ENCODE measurements at regions not wholly inside any gene's neighbourhood (a gene's known extent, or its start where the extent isn't known, plus 50 kb on each side); places are given as distances from the start of the nearest gene placed in this dataset.
"Not testable (repeated sequence)": the region's sequence is repeated elsewhere in the genome, so short reads cannot be mapped to it uniquely, and the experiment has no call there.

GRCh38 chr18:65622436-65622835, 128.4 kb upstream of the CDH7 start:
- no peaks in the 10 kb centered on the region for H3K27me3 ChIP-seq (ENCODE audit: control insufficient read depth in 1 of 2, insufficient read depth in 2 of 2, low read length in 2 of 2)
- WGBS, 2 donors: 47 to 52% methylated on average over 4 of the region's 4 CpGs

GRCh38 chr18:65620076-65620696, 130.6 kb upstream of the CDH7 start:
- 86 to 90% methylated on average over 9 of the region's 9 CpGs for WGBS, 2 donors
- H3K9me3 ChIP-seq (ENCODE audit: control insufficient read depth in 2 of 2, insufficient read depth in 1 of 2, low read depth in 1 of 2, low read length in 1 of 2): peaks cover 0 to 4% of the 10 kb centered on the region in 2 donors

More at GRCh38 chr18:65622436-65622835, 128.4 kb upstream of the CDH7 start:
- H3K4me3 ChIP-seq (ENCODE audit: low read depth in 1 of 2, low read length in 2 of 2): no peak overlapping the region
- H3K27ac ChIP-seq (ENCODE audit: low read depth in 2 of 2, low read length in 1 of 2): no peak overlapping the region
- H3K36me3 ChIP-seq (ENCODE audit: control insufficient read depth in 2 of 2, insufficient read depth in 2 of 2, low read length in 1 of 2): no peaks in the 10 kb centered on the region
- H3K9me3 ChIP-seq (ENCODE audit: control insufficient read depth in 2 of 2, insufficient read depth in 1 of 2, low read depth in 1 of 2, low read length in 1 of 2): peaks cover 0 to 4% of the 10 kb centered on the region in 2 donors
- H3K4me1 ChIP-seq (ENCODE audit: control insufficient read depth in 2 of 2, insufficient read depth in 2 of 2, low read length in 1 of 2): no peaks in the 10 kb centered on the region

GRCh38 chr18:65610939-65611338, 139.9 kb upstream of the CDH7 start:
- Histone ChIP-seq H3K36me3 (ENCODE audit: control insufficient read depth in 2 of 2, insufficient read depth in 2 of 2, low read length in 1 of 2) (no peaks in the 10 kb centered on the region), H3K4me1 (ENCODE audit: control insufficient read depth in 2 of 2, insufficient read depth in 2 of 2, low read length in 1 of 2) (no peaks in the 10 kb centered on the region), H3K27ac (ENCODE audit: low read depth in 2 of 2, low read length in 1 of 2) (no peak overlapping the region), H3K4me3 (ENCODE audit: low read depth in 1 of 2, low read length in 2 of 2) (no peak overlapping the region), H3K9me3 (ENCODE audit: control insufficient read depth in 2 of 2, insufficient read depth in 1 of 2, low read depth in 1 of 2, low read length in 1 of 2) (no peaks in the 10 kb centered on the region), H3K27me3 (ENCODE audit: control insufficient read depth in 1 of 2, insufficient read depth in 2 of 2, low read length in 2 of 2) (no peaks in the 10 kb centered on the region)
- WGBS, 2 donors: 52 to 59% methylated on average over 3 of the region's 3 CpGs

More at GRCh38 chr18:65620076-65620696, 130.6 kb upstream of the CDH7 start:
- H3K27ac ChIP-seq (ENCODE audit: low read depth in 2 of 2, low read length in 1 of 2): no peak overlapping the region
- H3K4me3 ChIP-seq (ENCODE audit: low read depth in 1 of 2, low read length in 2 of 2): no peak overlapping the region
- no peaks in the 10 kb centered on the region for H3K4me1 ChIP-seq (ENCODE audit: control insufficient read depth in 2 of 2, insufficient read depth in 2 of 2, low read length in 1 of 2)
- no peaks in the 10 kb centered on the region for H3K27me3 ChIP-seq (ENCODE audit: control insufficient read depth in 1 of 2, insufficient read depth in 2 of 2, low read length in 2 of 2)
- H3K36me3 ChIP-seq (ENCODE audit: control insufficient read depth in 2 of 2, insufficient read depth in 2 of 2, low read length in 1 of 2): no peaks in the 10 kb centered on the region

DNA sequence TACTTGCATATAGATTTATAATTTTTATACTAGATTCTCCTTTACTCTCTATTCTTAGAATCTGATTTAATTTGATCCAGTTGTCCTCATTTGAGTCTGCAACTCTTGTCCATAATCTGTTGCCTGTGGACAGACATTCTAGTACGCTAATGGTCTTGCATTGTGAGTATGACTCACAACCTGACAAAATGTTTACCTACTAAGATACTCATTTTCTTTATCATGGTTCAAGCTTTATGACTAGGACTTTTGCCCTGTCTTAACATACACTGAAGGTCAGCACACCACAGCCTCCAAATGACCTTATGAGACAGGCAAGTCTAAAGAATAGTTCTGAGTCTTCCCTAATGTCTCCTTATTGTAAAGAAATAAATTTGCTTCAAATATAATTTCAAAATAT, 142.3 kb upstream of the CDH7 start:
- WGBS, 2 donors: 76 to 80% methylated on average over 1 of the region's 1 CpG
- H3K4me1 ChIP-seq (ENCODE audit: control insufficient read depth in 2 of 2, insufficient read depth in 2 of 2, low read length in 1 of 2): no peaks in the 10 kb centered on the region
- no peaks in the 10 kb centered on the region for H3K36me3 ChIP-seq (ENCODE audit: control insufficient read depth in 2 of 2, insufficient read depth in 2 of 2, low read length in 1 of 2)
- no peak overlapping the region for H3K27ac ChIP-seq (ENCODE audit: low read depth in 2 of 2, low read length in 1 of 2)
- peaks cover 0 to 2% of the 10 kb centered on the region in 2 donors for H3K9me3 ChIP-seq (ENCODE audit: control insufficient read depth in 2 of 2, insufficient read depth in 1 of 2, low read depth in 1 of 2, low read length in 1 of 2)
- H3K27me3 ChIP-seq (ENCODE audit: control insufficient read depth in 1 of 2, insufficient read depth in 2 of 2, low read length in 2 of 2): no peaks in the 10 kb centered on the region
- H3K4me3 ChIP-seq (ENCODE audit: low read depth in 1 of 2, low read length in 2 of 2): no peak overlapping the region

GRCh38 chr18:65607161-65607560, 143.7 kb upstream of the CDH7 start:
- Histone ChIP-seq H3K4me1 (ENCODE audit: control insufficient read depth in 2 of 2, insufficient read depth in 2 of 2, low read length in 1 of 2) (no peaks in the 10 kb centered on the region), H3K36me3 (ENCODE audit: control insufficient read depth in 2 of 2, insufficient read depth in 2 of 2, low read length in 1 of 2) (no peaks in the 10 kb centered on the region), H3K9me3 (ENCODE audit: control insufficient read depth in 2 of 2, insufficient read depth in 1 of 2, low read depth in 1 of 2, low read length in 1 of 2) (peaks cover 0 to 2% of the 10 kb centered on the region in 2 donors), H3K4me3 (ENCODE audit: low read depth in 1 of 2, low read length in 2 of 2) (no peak overlapping the region), H3K27me3 (ENCODE audit: control insufficient read depth in 1 of 2, insufficient read depth in 2 of 2, low read length in 2 of 2) (no peaks in the 10 kb centered on the region), H3K27ac (ENCODE audit: low read depth in 2 of 2, low read length in 1 of 2) (no peak overlapping the region)
- 78 to 83% methylated on average over 3 of the region's 3 CpGs for WGBS, 2 donors

DNA sequence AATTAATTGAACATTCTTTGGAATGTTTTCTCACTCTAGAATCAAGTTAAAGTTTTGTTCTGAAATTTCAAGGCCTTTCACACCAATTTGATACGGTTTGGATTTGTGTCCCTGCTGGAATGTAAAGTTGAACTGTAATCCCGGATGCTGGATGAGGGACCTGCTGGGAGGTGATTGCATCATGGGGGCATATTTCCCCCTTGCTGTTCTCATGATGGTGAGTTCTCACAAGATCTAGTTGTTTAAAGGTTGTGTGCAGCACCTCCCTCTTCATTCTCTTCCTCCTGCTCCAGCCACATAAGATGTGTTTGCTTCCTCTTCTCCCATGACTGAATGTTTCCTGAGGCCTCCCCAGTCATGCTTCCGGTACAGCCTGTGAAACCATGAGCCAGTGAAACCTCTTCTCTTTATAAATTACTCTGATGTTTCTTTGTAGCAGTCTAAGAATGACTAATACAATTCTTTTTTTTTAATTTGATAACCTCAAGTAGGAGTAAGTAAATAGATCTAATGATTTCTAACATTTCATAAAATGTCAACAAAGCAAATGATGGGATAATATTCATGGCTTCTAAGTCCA, 144.2 kb upstream of the CDH7 start:
- no peak overlapping the region for H3K27ac ChIP-seq (ENCODE audit: low read depth in 2 of 2, low read length in 1 of 2)
- no peaks in the 10 kb centered on the region for H3K27me3 ChIP-seq (ENCODE audit: control insufficient read depth in 1 of 2, insufficient read depth in 2 of 2, low read length in 2 of 2)
- no peaks in the 10 kb centered on the region for H3K4me1 ChIP-seq (ENCODE audit: control insufficient read depth in 2 of 2, insufficient read depth in 2 of 2, low read length in 1 of 2)
- peaks cover 0 to 2% of the 10 kb centered on the region in 2 donors for H3K9me3 ChIP-seq (ENCODE audit: control insufficient read depth in 2 of 2, insufficient read depth in 1 of 2, low read depth in 1 of 2, low read length in 1 of 2)
- WGBS, 2 donors: 69 to 75% methylated on average over 3 of the region's 3 CpGs
- no peak overlapping the region for H3K4me3 ChIP-seq (ENCODE audit: low read depth in 1 of 2, low read length in 2 of 2)
- no peaks in the 10 kb centered on the region for H3K36me3 ChIP-seq (ENCODE audit: control insufficient read depth in 2 of 2, insufficient read depth in 2 of 2, low read length in 1 of 2)

- H3K4me1 ChIP-seq (ENCODE audit: control insufficient read depth in 2 of 2, insufficient read depth in 2 of 2, low read length in 1 of 2); H3K36me3 ChIP-seq (ENCODE audit: control insufficient read depth in 2 of 2, insufficient read depth in 2 of 2, low read length in 1 of 2); H3K4me3 ChIP-seq (ENCODE audit: low read depth in 1 of 2, low read length in 2 of 2); H3K9me3 ChIP-seq (ENCODE audit: control insufficient read depth in 2 of 2, insufficient read depth in 1 of 2, low read depth in 1 of 2, low read length in 1 of 2); H3K27me3 ChIP-seq (ENCODE audit: control insufficient read depth in 1 of 2, insufficient read depth in 2 of 2, low read length in 2 of 2); H3K27ac ChIP-seq (ENCODE audit: low read depth in 2 of 2, low read length in 1 of 2): not testable (repeated sequence)
- WGBS, 2 donors: 95% methylated on average over 23 to 30 of the region's 30 CpGs
These were observed 145.5 kb upstream of the CDH7 start for GRCh38 chr18:65605352-65605751.

- 66 to 71% methylated on average over 2 of the region's 2 CpGs for WGBS, 2 donors
- Histone ChIP-seq H3K9me3 (ENCODE audit: control insufficient read depth in 2 of 2, insufficient read depth in 1 of 2, low read depth in 1 of 2, low read length in 1 of 2) (peaks cover 0 to 2% of the 10 kb centered on the region in 2 donors), H3K27ac (ENCODE audit: low read depth in 2 of 2, low read length in 1 of 2) (no peak overlapping the region), H3K4me1 (ENCODE audit: control insufficient read depth in 2 of 2, insufficient read depth in 2 of 2, low read length in 1 of 2) (no peaks in the 10 kb centered on the region), H3K4me3 (ENCODE audit: low read depth in 1 of 2, low read length in 2 of 2) (no peak overlapping the region), H3K36me3 (ENCODE audit: control insufficient read depth in 2 of 2, insufficient read depth in 2 of 2, low read length in 1 of 2) (no peaks in the 10 kb centered on the region), H3K27me3 (ENCODE audit: control insufficient read depth in 1 of 2, insufficient read depth in 2 of 2, low read length in 2 of 2) (no peaks in the 10 kb centered on the region)
These were observed 149.0 kb upstream of the CDH7 start for GRCh38 chr18:65601775-65602174.

- H3K9me3 ChIP-seq (ENCODE audit: control insufficient read depth in 2 of 2, insufficient read depth in 1 of 2, low read depth in 1 of 2, low read length in 1 of 2): no peaks in the 10 kb centered on the region
- no peaks in the 10 kb centered on the region for H3K36me3 ChIP-seq (ENCODE audit: control insufficient read depth in 2 of 2, insufficient read depth in 2 of 2, low read length in 1 of 2)
- no peak overlapping the region for H3K4me3 ChIP-seq (ENCODE audit: low read depth in 1 of 2, low read length in 2 of 2)
- 47 to 52% methylated on average over 4 of the region's 4 CpGs for WGBS, 2 donors
- H3K4me1 ChIP-seq (ENCODE audit: control insufficient read depth in 2 of 2, insufficient read depth in 2 of 2, low read length in 1 of 2): no peaks in the 10 kb centered on the region
- H3K27me3 ChIP-seq (ENCODE audit: control insufficient read depth in 1 of 2, insufficient read depth in 2 of 2, low read length in 2 of 2): no peaks in the 10 kb centered on the region
- no peak overlapping the region for H3K27ac ChIP-seq (ENCODE audit: low read depth in 2 of 2, low read length in 1 of 2)
These were observed 158.4 kb upstream of the CDH7 start for GRCh38 chr18:65592435-65592834.

DNA sequence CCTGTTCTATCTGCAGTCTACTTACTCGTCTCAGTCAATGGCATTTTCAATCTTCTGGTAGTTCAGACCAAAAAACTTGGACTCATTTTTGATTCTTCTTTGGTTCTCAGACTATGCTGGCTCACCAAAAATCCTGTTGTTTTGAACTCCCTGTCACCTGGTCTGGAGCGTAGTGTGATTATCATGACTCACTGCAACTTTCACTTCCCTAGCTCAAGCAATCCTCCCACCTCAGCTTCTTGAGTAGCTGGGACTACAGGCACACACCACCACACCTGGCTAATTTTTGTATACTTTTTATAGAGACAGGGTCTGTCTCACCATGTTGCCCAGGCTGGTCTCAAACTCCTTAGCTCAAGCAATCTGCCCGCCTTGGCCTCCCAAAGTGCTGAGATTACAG, 163.3 kb upstream of the CDH7 start:
- no peaks in the 10 kb centered on the region for H3K9me3 ChIP-seq (ENCODE audit: control insufficient read depth in 2 of 2, insufficient read depth in 1 of 2, low read depth in 1 of 2, low read length in 1 of 2)
- 82 to 84% methylated on average over 3 of the region's 3 CpGs for WGBS, 2 donors
- H3K36me3 ChIP-seq (ENCODE audit: control insufficient read depth in 2 of 2, insufficient read depth in 2 of 2, low read length in 1 of 2): no peaks in the 10 kb centered on the region
- no peak overlapping the region for H3K4me3 ChIP-seq (ENCODE audit: low read depth in 1 of 2, low read length in 2 of 2)
- H3K27ac ChIP-seq (ENCODE audit: low read depth in 2 of 2, low read length in 1 of 2): no peak overlapping the region
- H3K4me1 ChIP-seq (ENCODE audit: control insufficient read depth in 2 of 2, insufficient read depth in 2 of 2, low read length in 1 of 2): no peaks in the 10 kb centered on the region
- no peaks in the 10 kb centered on the region for H3K27me3 ChIP-seq (ENCODE audit: control insufficient read depth in 1 of 2, insufficient read depth in 2 of 2, low read length in 2 of 2)

All from esophagus (tissue), 2 donors.